ENCODE measurements at regions not wholly inside any gene's neighbourhood (a gene's known extent, or its start where the extent isn't known, plus 50 kb on each side); places are given as distances from the start of the nearest gene placed in this dataset.

- TF ChIP-seq CTCF (IDR thresholded peaks at IDR 0.05; ENCODE audit: control insufficient read depth, extremely low read depth, insufficient read depth), result no peak
- no peak for DNase-seq (ENCODE audit: low read depth)
- H3K4me3 ChIP-seq (ENCODE audit: low read depth, low read length), result no peak overlapping the region
Measured at GRCh38 chr16:49075709-49076108, 205.9 kb downstream of the CBLN1 start.

GRCh38 chr16:49068224-49068623, 213.4 kb downstream of the CBLN1 start:
- no peak for TF ChIP-seq CTCF (IDR thresholded peaks at IDR 0.05; ENCODE audit: control insufficient read depth, extremely low read depth, insufficient read depth)
- no peak overlapping the region for H3K4me3 ChIP-seq (ENCODE audit: low read depth, low read length)
- no peak for DNase-seq (ENCODE audit: low read depth)

- no peak overlapping the region for H3K4me3 ChIP-seq (ENCODE audit: low read depth, low read length)
- no peak for TF ChIP-seq CTCF (IDR thresholded peaks at IDR 0.05; ENCODE audit: control insufficient read depth, extremely low read depth, insufficient read depth)
- DNase-seq (ENCODE audit: low read depth), result no peak
Measured at GRCh38 chr16:49067776-49068175, 213.9 kb downstream of the CBLN1 start.

- DNase-seq (ENCODE audit: low read depth), result no peak
- H3K4me3 ChIP-seq (ENCODE audit: low read depth, low read length), result no peak overlapping the region
- TF ChIP-seq CTCF (IDR thresholded peaks at IDR 0.05; ENCODE audit: control insufficient read depth, extremely low read depth, insufficient read depth), result no peak
Measured at GRCh38 chr16:49061137-49061714, 220.4 kb downstream of the CBLN1 start.

GRCh38 chr16:49060728-49061127, 220.9 kb downstream of the CBLN1 start:
- no peak overlapping the region for H3K4me3 ChIP-seq (ENCODE audit: low read depth, low read length)
- no peak for TF ChIP-seq CTCF (IDR thresholded peaks at IDR 0.05; ENCODE audit: control insufficient read depth, extremely low read depth, insufficient read depth)
- no peak for DNase-seq (ENCODE audit: low read depth)

GRCh38 chr16:49058382-49058781, 223.3 kb downstream of the CBLN1 start:
- TF ChIP-seq CTCF (IDR thresholded peaks at IDR 0.05; ENCODE audit: control insufficient read depth, extremely low read depth, insufficient read depth), result 0 out of 2 replicates have a peak, but pooled peaks have one; percentile 12
- DNase-seq (ENCODE audit: low read depth), result no peak
- no peak overlapping the region for H3K4me3 ChIP-seq (ENCODE audit: low read depth, low read length)

GRCh38 chr16:49057936-49058335, 223.7 kb downstream of the CBLN1 start:
- H3K4me3 ChIP-seq (ENCODE audit: low read depth, low read length), result no peak overlapping the region
- no peak for DNase-seq (ENCODE audit: low read depth)
- no peak for TF ChIP-seq CTCF (IDR thresholded peaks at IDR 0.05; ENCODE audit: control insufficient read depth, extremely low read depth, insufficient read depth)
